PC-9 (cell line): ENCODE measurements at regions not wholly inside any gene's neighbourhood (a gene's known extent, or its start where the extent isn't known, plus 50 kb on each side); places are given as distances from the start of the nearest gene placed in this dataset.

Experiments used
- BruUV-seq: library from RNA; stranded (reverse); fragments of 400-500 nt; replicated peaks from 2 replicates; lab custom pipeline; 2021; lab: Mats Ljungman, UMichigan
- CTCF ChIA-PET: fragments of 300-600 bp; sonication (Branson Sonifier 250); formaldehyde crosslinking; loops from one replicate; lab custom pipeline; 2022; ENCODE audit warnings: antibody characterized with exemption; lab: Charles Lee
- POLR2A ChIA-PET: fragments of 300-600 bp; sonication (Branson Sonifier 250); formaldehyde crosslinking; loops from one replicate; lab custom pipeline; 2022; ENCODE audit warnings: antibody characterized with exemption; ENCODE audit not compliant: unreplicated experiment; lab: Charles Lee
- DNase-seq, 2 experiments: peaks; one replicate each; pipeline versions ENCODE4 v3.0.0 to v3.0.0-alpha.2; 2015 to 2022; ENCODE audit warnings: mixed read lengths in 1 of 2
- H2AFZ ChIP-seq: fragments of 200-600 bp; sonication (generic); 2 replicates; pipeline ENCODE4 v1.8.1; 2017; ENCODE audit warnings: antibody characterized with exemption
- H3F3A ChIP-seq: fragments of 200-600 bp; sonication (generic); 2 replicates; pipeline ENCODE4 v1.8.1; 2017; ENCODE audit warnings: antibody characterized with exemption, mild to moderate bottlenecking, low read depth; ENCODE audit not compliant: insufficient read depth
- H3K27ac ChIP-seq: fragments of 200-600 bp; sonication (generic); 2 replicates; pipeline ENCODE4 v1.6.1; 2016; ENCODE audit warnings: mixed run types
- H3K27me3 ChIP-seq: fragments of 200-600 bp; sonication (generic); 2 replicates; pipeline ENCODE4 v1.6.1; 2016; ENCODE audit warnings: low read depth, mixed run types; ENCODE audit not compliant: insufficient read depth
- H3K36me3 ChIP-seq: fragments of 200-600 bp; sonication (generic); 2 replicates; pipeline ENCODE4 v1.6.1; 2016; ENCODE audit warnings: low read depth, mixed run types
- H3K4me1 ChIP-seq: fragments of 200-600 bp; sonication (generic); replicated peaks from 2 replicates; pipeline ENCODE4 v1.6.1; 2016; ENCODE audit warnings: mixed run types; ENCODE audit not compliant: insufficient read depth
- H3K4me2 ChIP-seq: fragments of 200-600 bp; sonication (generic); 2 replicates; pipeline ENCODE4 v1.6.1; 2017; ENCODE audit warnings: mixed run types
- H3K4me3 ChIP-seq: fragments of 200-600 bp; sonication (generic); 2 replicates; pipeline ENCODE4 v1.6.1; 2016; ENCODE audit warnings: mixed run types
- H3K79me2 ChIP-seq: fragments of 200-600 bp; sonication (generic); 2 replicates; pipeline ENCODE4 v1.6.1; 2017; ENCODE audit warnings: low read depth, mixed run types
- H3K9me2 ChIP-seq: fragments of 200-600 bp; sonication (generic); 2 replicates; pipeline ENCODE4 v1.8.1; 2017; ENCODE audit warnings: mild to moderate bottlenecking; ENCODE audit not compliant: insufficient read depth
- H3K9me3 ChIP-seq: fragments of 200-600 bp; sonication (generic); 2 replicates; pipeline ENCODE4 v1.8.1; 2016; ENCODE audit warnings: low read depth; ENCODE audit not compliant: insufficient read depth
- H4K20me1 ChIP-seq: fragments of 200-600 bp; sonication (generic); 2 replicates; pipeline ENCODE4 v1.8.1; 2017; ENCODE audit not compliant: insufficient read depth
- EZH2 ChIP-seq: fragments of 200-600 bp; sonication (generic); IDR thresholded peaks from 2 replicates; pipeline ENCODE4 v1.8.0; 2017; ENCODE audit warnings: antibody characterized with exemption, low read depth
- intact Hi-C: fragments of 100-400 bp; cut with micrococcal nuclease; formaldehyde crosslinking; loops from one replicate; pipeline ENCODE4 v1.10.0; 2022; ENCODE audit not compliant: unreplicated experiment
- TF ChIP-seq, protein P1 (sequence below): fragments of 200-600 bp; sonication (generic); conservative IDR thresholded peaks from 2 replicates; pipeline ENCODE4 v1.6.1; 2017; ENCODE audit warnings: mixed run types, antibody characterized with exemption, mild to moderate bottlenecking, moderate library complexity

DNA sequence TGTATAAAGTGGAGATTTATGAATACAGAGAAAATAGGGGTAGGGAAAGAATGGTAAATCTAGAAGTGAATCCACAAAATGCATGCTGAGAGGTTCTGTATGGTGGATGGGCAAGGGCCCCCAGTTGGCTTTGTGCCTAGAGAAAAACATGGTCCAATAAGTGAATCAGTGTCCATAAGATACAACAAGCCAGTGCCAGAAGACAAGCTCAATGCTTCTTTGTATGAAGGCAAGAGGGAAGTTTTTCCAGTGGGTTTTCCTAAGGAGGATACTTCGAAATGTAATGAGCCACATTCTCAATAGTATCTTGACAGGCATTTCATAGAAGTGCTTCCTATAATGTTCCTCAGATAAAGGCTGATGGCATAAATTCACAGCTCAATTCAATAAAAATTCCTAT is 169.4 kb upstream of the HMCN1 start:
- BruUV-seq, result no TSS peak
- Histone ChIP-seq H3K27ac (no peak overlapping the region), H3F3A (no peaks in the 10 kb centered on the region), H3K79me2 (no peaks in the 10 kb centered on the region), H3K4me2 (no peak overlapping the region), H3K4me1 (no peaks in the 10 kb centered on the region), H3K36me3 (no peaks in the 10 kb centered on the region), H2AFZ (no peak overlapping the region), H3K9me2 (no peaks in the 10 kb centered on the region), H3K9me3 (no peaks in the 10 kb centered on the region), H4K20me1 (no peaks in the 10 kb centered on the region), H3K4me3 (no peak overlapping the region), H3K27me3 (no peaks in the 10 kb centered on the region)
- CTCF ChIA-PET, result interaction anchor here (0.6 to 1.6 kb wide), 2 partner anchors 30 to 248 kb away, joined by 3 to 4 read pairs; partner anchors contain the start of gene IVNS1ABP
- TF ChIP-seq, protein P1, sequence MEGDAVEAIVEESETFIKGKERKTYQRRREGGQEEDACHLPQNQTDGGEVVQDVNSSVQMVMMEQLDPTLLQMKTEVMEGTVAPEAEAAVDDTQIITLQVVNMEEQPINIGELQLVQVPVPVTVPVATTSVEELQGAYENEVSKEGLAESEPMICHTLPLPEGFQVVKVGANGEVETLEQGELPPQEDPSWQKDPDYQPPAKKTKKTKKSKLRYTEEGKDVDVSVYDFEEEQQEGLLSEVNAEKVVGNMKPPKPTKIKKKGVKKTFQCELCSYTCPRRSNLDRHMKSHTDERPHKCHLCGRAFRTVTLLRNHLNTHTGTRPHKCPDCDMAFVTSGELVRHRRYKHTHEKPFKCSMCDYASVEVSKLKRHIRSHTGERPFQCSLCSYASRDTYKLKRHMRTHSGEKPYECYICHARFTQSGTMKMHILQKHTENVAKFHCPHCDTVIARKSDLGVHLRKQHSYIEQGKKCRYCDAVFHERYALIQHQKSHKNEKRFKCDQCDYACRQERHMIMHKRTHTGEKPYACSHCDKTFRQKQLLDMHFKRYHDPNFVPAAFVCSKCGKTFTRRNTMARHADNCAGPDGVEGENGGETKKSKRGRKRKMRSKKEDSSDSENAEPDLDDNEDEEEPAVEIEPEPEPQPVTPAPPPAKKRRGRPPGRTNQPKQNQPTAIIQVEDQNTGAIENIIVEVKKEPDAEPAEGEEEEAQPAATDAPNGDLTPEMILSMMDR, result no peak
- no peak for TF ChIP-seq EZH2
- intact Hi-C loops, result loop anchor here (1.0 to 2.0 kb wide), 3 partner anchors 32 to 126 kb away; no protein-coding TSS in a partner anchor
- POLR2A ChIA-PET, result interaction anchor here (0.5 to 1.2 kb wide), 4 partner anchors 28 to 248 kb away, joined by 3 to 13 read pairs (median 6); partner anchors contain the start of gene IVNS1ABP
- DNase-seq, result no peak

- no peaks in the 10 kb centered on the region for H3K9me3 ChIP-seq
- no peaks in the 10 kb centered on the region for H3K79me2 ChIP-seq
- H2AFZ ChIP-seq, result no peak overlapping the region
- DNase-seq, result no peak
- no TSS peak for BruUV-seq
- no peaks in the 10 kb centered on the region for H4K20me1 ChIP-seq
- H3K4me1 ChIP-seq, result no peaks in the 10 kb centered on the region
- no peaks in the 10 kb centered on the region for H3F3A ChIP-seq
- no peak overlapping the region for H3K4me2 ChIP-seq
- no peaks in the 10 kb centered on the region for H3K9me2 ChIP-seq
- no peak overlapping the region for H3K4me3 ChIP-seq
- no peaks in the 10 kb centered on the region for H3K36me3 ChIP-seq
- POLR2A ChIA-PET, result no interaction called here
- TF ChIP-seq, protein P1, result no peak
- no peak for TF ChIP-seq EZH2
- H3K27me3 ChIP-seq, result no peaks in the 10 kb centered on the region
- CTCF ChIA-PET, result no interaction called here
- intact Hi-C loops, result no loop called here
- H3K27ac ChIP-seq, result no peak overlapping the region
These were observed 171.5 kb upstream of the HMCN1 start for GRCh38 chr1:185562461-185563359.

DNA sequence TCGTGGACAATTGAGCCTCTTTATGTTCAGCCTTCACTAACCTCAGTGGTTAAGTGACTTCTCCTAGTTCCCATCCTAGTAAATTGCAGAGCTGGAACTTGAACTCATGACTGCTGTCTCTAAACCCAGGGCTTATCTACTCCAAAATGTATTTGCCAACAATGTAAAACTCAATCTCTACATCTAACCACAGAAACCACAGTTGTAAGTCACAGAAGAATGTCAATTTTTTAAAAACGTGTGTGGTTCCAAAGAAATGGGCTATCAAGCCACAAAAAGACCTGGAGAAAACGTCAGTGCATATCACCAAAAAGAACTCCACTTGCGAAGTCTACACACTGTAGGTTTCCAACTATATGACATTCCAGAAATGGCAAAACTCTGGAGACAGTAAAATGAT is 172.6 kb upstream of the HMCN1 start:
- no peaks in the 10 kb centered on the region for H3K27me3 ChIP-seq
- no peak for DNase-seq
- H3K79me2 ChIP-seq, result no peaks in the 10 kb centered on the region
- H3K4me1 ChIP-seq, result no peaks in the 10 kb centered on the region
- H3F3A ChIP-seq, result no peaks in the 10 kb centered on the region
- no peak overlapping the region for H3K27ac ChIP-seq
- no peak overlapping the region for H2AFZ ChIP-seq
- no peak for TF ChIP-seq EZH2
- TF ChIP-seq, protein P1, result no peak
- ChIA-PET CTCF (no interaction called here), POLR2A (no interaction called here)
- H3K36me3 ChIP-seq, result no peaks in the 10 kb centered on the region
- BruUV-seq, result no TSS peak
- no peaks in the 10 kb centered on the region for H3K9me2 ChIP-seq
- H3K4me2 ChIP-seq, result no peak overlapping the region
- no peaks in the 10 kb centered on the region for H4K20me1 ChIP-seq
- no peak overlapping the region for H3K4me3 ChIP-seq
- no peaks in the 10 kb centered on the region for H3K9me3 ChIP-seq
- intact Hi-C loops, result no loop called here
